NCI-H1417 (cell line): ENCODE measurements at regions not wholly inside any gene's neighbourhood (a gene's known extent, or its start where the extent isn't known, plus 50 kb on each side); places are given as distances from the start of the nearest gene placed in this dataset.
A peak's percentile ranks its signal among the peaks of the same experiment; 100 is the strongest.
"Not testable (repeated sequence)": the region's sequence is repeated elsewhere in the genome, so short reads cannot be mapped to it uniquely, and the experiment has no call there.

ENCODE experiments used
- DNase-seq, 3 experiments: peaks; one replicate each; lab custom pipeline; 2025; lab: John Stamatoyannopoulos, UW

GRCh38 chr5:1748271-1748670 is 51.4 kb downstream of the MRPL36 start:
- no peak for DNase-seq

- no peak for DNase-seq
Observed at GRCh38 chr5:1747803-1748085, 51.9 kb downstream of the MRPL36 start.

GRCh38 chr5:1747079-1747802 is 52.4 kb downstream of the MRPL36 start:
- DNase-seq: no peak

- no peak for DNase-seq
Observed at GRCh38 chr5:1746371-1747078, 53.1 kb downstream of the MRPL36 start.

GRCh38 chr5:1745796-1746370 is 53.8 kb downstream of the MRPL36 start:
- DNase-seq: no peak

- no peak for DNase-seq
Observed at GRCh38 chr5:1745123-1745795, 54.4 kb downstream of the MRPL36 start.

- DNase-seq: no peak
Observed at GRCh38 chr5:1744393-1745122, 55.1 kb downstream of the MRPL36 start.

GRCh38 chr5:1743769-1744085 is 55.9 kb downstream of the MRPL36 start:
- DNase-seq: no peak

GRCh38 chr5:1743061-1743768 is 56.4 kb downstream of the MRPL36 start:
- DNase-seq: no peak

- DNase-seq: peak in 2 of 3 experiments; percentile 31 to 42
Observed at GRCh38 chr5:1737790-1738405, 61.7 kb downstream of the MRPL36 start.

GRCh38 chr5:1736889-1737711 is 62.5 kb downstream of the MRPL36 start:
- no peak for DNase-seq

- no peak for DNase-seq
Observed at GRCh38 chr5:1736065-1736464, 63.6 kb downstream of the MRPL36 start.

GRCh38 chr5:1735320-1735970 is 64.2 kb downstream of the MRPL36 start:
- DNase-seq: peak in 1 of 3 experiments; percentile 34

GRCh38 chr5:1734908-1735289 is 64.7 kb downstream of the MRPL36 start:
- DNase-seq: no peak

GRCh38 chr5:1734271-1734907 is 65.2 kb downstream of the MRPL36 start:
- DNase-seq: no peak

- no peak for DNase-seq
Observed at GRCh38 chr5:1733369-1733768, 66.3 kb downstream of the MRPL36 start.

- DNase-seq: no peak
Observed at GRCh38 chr5:1732945-1733344, 66.7 kb downstream of the MRPL36 start.

GRCh38 chr5:1732238-1732941 is 67.2 kb downstream of the MRPL36 start:
- DNase-seq: no peak

- DNase-seq: not testable (repeated sequence)
Observed at GRCh38 chr5:1731855-1732237, 67.8 kb downstream of the MRPL36 start.
